Fibroblast of mammary gland (primary cell): ENCODE measurements at regions not wholly inside any gene's neighbourhood (a gene's known extent, or its start where the extent isn't known, plus 50 kb on each side); places are given as distances from the start of the nearest gene placed in this dataset.

ENCODE experiments used
- DNase-seq: peaks from one replicate; pipeline ENCODE4 v3.0.0-alpha.2; 2010; ENCODE audit warnings: low read depth
- H3K4me3 ChIP-seq: 2 replicates; pipeline ENCODE4 v1.5.1; 2011; ENCODE audit warnings: low read depth, mild to moderate bottlenecking, low read length, moderate library complexity; ENCODE audit not compliant: control insufficient read depth
- CTCF ChIP-seq: conservative IDR thresholded peaks from 2 replicates; pipeline ENCODE4 v1.5.1; 2011; ENCODE audit warnings: low read depth, low read length, inconsistent platforms; ENCODE audit not compliant: control insufficient read depth, insufficient read depth

GRCh38 chr16:49130397-49130796 is 151.2 kb downstream of the CBLN1 start:
- H3K4me3 ChIP-seq: no peak overlapping the region
- TF ChIP-seq CTCF: no peak
- DNase-seq: no peak

- H3K4me3 ChIP-seq: no peak overlapping the region
- no peak for TF ChIP-seq CTCF
- DNase-seq: no peak
Measured at GRCh38 chr16:49129935-49130334, 151.7 kb downstream of the CBLN1 start.

- no peak overlapping the region for H3K4me3 ChIP-seq
- DNase-seq: no peak
- TF ChIP-seq CTCF: no peak
Measured at GRCh38 chr16:49128740-49129139, 152.9 kb downstream of the CBLN1 start.

GRCh38 chr16:49127103-49127502 is 154.5 kb downstream of the CBLN1 start:
- no peak overlapping the region for H3K4me3 ChIP-seq
- DNase-seq: no peak
- no peak for TF ChIP-seq CTCF

- no peak overlapping the region for H3K4me3 ChIP-seq
- no peak for TF ChIP-seq CTCF
- DNase-seq: no peak
Measured at GRCh38 chr16:49121636-49122035, 160.0 kb downstream of the CBLN1 start.

- H3K4me3 ChIP-seq: no peak overlapping the region
- no peak for TF ChIP-seq CTCF
- no peak for DNase-seq
Measured at GRCh38 chr16:49120631-49121030, 161.0 kb downstream of the CBLN1 start.

GRCh38 chr16:49116873-49117272 is 164.8 kb downstream of the CBLN1 start:
- no peak overlapping the region for H3K4me3 ChIP-seq
- TF ChIP-seq CTCF: no peak
- DNase-seq: no peak
